ENCODE measurements at regions not wholly inside any gene's neighbourhood (a gene's known extent, or its start where the extent isn't known, plus 50 kb on each side); places are given as distances from the start of the nearest gene placed in this dataset.

DNA sequence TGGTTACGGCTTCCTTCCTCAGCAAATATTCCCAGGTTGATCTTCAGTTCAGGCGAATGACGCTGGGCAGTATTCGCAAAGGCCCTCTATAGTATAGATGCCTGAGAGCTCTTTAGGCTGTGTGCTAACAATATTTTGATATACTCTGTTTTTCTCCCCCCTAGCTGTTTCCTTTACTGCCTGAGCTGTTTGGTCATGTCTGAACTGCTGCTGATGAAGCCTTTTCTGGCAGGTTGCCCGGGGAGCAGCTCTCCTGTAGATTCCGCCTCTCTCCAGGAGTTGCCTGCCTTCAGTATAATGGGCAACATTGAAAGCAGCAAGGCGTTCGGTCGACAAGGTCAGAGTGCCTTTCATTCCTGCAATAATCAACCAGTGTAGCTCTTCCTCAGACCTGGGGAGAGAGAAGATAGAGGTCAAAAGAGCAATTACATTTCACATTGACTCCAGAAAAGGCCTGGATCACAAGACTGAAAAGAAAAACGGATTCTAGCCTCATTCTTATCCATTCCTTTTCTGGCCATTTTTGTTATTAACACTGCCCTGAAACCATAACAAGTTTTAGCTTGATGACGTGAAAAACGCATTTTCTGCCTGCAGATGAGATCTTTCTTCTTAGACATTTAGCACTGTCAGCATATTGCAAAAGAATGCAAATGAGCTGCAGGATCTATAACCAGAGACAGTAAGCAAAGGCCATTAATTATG, 60.1 kb upstream of the ZNF608 start:
- TF ChIP-seq, protein P1, sequence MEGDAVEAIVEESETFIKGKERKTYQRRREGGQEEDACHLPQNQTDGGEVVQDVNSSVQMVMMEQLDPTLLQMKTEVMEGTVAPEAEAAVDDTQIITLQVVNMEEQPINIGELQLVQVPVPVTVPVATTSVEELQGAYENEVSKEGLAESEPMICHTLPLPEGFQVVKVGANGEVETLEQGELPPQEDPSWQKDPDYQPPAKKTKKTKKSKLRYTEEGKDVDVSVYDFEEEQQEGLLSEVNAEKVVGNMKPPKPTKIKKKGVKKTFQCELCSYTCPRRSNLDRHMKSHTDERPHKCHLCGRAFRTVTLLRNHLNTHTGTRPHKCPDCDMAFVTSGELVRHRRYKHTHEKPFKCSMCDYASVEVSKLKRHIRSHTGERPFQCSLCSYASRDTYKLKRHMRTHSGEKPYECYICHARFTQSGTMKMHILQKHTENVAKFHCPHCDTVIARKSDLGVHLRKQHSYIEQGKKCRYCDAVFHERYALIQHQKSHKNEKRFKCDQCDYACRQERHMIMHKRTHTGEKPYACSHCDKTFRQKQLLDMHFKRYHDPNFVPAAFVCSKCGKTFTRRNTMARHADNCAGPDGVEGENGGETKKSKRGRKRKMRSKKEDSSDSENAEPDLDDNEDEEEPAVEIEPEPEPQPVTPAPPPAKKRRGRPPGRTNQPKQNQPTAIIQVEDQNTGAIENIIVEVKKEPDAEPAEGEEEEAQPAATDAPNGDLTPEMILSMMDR (IDR thresholded peaks at IDR 0.05) = no peak
- no peak for TF ChIP-seq POLR2A (IDR thresholded peaks at IDR 0.05)
- 44 to 49% methylated on average over 12 of the region's 12 CpGs for WGBS, 2 donors
- no peak overlapping the region for H3K4me3 ChIP-seq (ENCODE audit: low read depth, poor library complexity, severe bottlenecking)
- intact Hi-C loops (cut with DNase I; ENCODE audit: low total_unique reads) = no loop called here
- peak; percentile 60 to 92 for DNase-seq (ENCODE audit: low spot score in 2 of 2)

GRCh38 chr5:124808842-124809268, 62.4 kb upstream of the ZNF608 start:
- H3K4me3 ChIP-seq (ENCODE audit: low read depth, poor library complexity, severe bottlenecking) = no peak overlapping the region
- TF ChIP-seq, protein P1 (IDR thresholded peaks at IDR 0.05) = no peak
- no peak for TF ChIP-seq POLR2A (IDR thresholded peaks at IDR 0.05)
- intact Hi-C loops (cut with DNase I; ENCODE audit: low total_unique reads) = no loop called here
- WGBS, 2 donors = 97 to 98% methylated on average over 24 of the region's 24 CpGs
- no peak for DNase-seq (ENCODE audit: low spot score in 2 of 2)

GRCh38 chr5:124810396-124811006, 64.1 kb upstream of the ZNF608 start:
- DNase-seq (ENCODE audit: low spot score in 2 of 2) = no peak
- intact Hi-C loops (cut with DNase I; ENCODE audit: low total_unique reads) = no loop called here
- WGBS, 2 donors = 89 to 91% methylated on average over 3 of the region's 3 CpGs
- TF ChIP-seq, protein P1 (IDR thresholded peaks at IDR 0.05) = no peak
- TF ChIP-seq POLR2A (IDR thresholded peaks at IDR 0.05) = no peak
- no peak overlapping the region for H3K4me3 ChIP-seq (ENCODE audit: low read depth, poor library complexity, severe bottlenecking)

DNA sequence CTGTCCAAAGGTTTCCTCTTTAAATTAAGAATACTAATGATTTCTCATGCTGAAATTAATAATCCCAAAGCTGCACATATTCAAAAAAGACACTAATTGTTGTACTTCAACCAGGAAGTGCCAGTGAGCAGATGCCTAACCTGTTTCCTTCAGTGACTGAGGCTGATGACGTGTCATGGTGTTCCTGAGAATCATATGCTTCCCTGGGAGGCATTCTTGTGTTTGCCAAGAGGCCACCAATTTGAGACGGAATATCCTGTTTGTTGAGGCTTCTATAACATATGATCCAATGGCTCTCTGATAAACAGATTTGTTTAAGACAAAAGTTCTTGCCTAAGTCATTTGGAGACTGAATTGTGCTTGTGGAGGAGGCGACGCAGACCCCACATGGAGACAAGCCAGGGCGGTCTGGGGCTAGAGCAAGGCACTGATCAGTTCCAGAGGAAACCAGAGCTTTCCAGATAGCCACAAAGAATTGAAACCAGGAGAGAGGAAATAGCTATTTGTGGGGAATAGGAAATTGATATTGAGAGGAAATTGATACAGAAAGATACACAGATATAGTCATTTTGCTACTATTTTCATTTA, 66.4 kb upstream of the ZNF608 start:
- intact Hi-C loops (cut with DNase I; ENCODE audit: low total_unique reads) = no loop called here
- no peak for DNase-seq (ENCODE audit: low spot score in 2 of 2)
- no peak for TF ChIP-seq POLR2A (IDR thresholded peaks at IDR 0.05)
- TF ChIP-seq, protein P1 (IDR thresholded peaks at IDR 0.05) = no peak
- 70 to 79% methylated on average over 5 of the region's 5 CpGs for WGBS, 2 donors
- no peak overlapping the region for H3K4me3 ChIP-seq (ENCODE audit: low read depth, poor library complexity, severe bottlenecking)

DNA sequence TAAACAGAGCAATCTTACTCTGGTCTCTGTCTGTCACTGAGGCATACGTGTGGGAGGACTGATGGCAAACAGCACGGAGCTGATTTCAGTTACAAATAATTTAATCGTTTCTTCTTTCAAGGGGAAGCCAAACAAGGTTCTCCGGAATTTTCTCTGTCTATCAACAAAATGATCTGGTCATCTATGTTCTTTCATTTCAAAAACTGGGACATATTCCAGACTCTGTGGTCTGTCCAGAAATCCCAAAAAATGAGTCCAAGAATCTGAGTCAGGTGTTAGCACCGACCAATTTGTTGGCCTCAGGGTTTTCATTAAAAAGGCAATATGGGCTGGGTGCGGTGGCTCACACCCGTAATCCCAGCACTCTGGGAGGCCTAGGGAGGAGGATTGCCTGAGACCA, 69.9 kb upstream of the ZNF608 start:
- intact Hi-C loops (cut with DNase I; ENCODE audit: low total_unique reads) = no loop called here
- TF ChIP-seq, protein P1 (IDR thresholded peaks at IDR 0.05) = no peak
- no peak for TF ChIP-seq POLR2A (IDR thresholded peaks at IDR 0.05)
- no peak for DNase-seq (ENCODE audit: low spot score in 2 of 2)
- no peak overlapping the region for H3K4me3 ChIP-seq (ENCODE audit: low read depth, poor library complexity, severe bottlenecking)
- WGBS, 2 donors = 77 to 84% methylated on average over 7 of the region's 7 CpGs

All from lower leg skin (tissue), 4 donors.